DMS79 (cell line): ENCODE measurements at regions not wholly inside any gene's neighbourhood (a gene's known extent, or its start where the extent isn't known, plus 50 kb on each side); places are given as distances from the start of the nearest gene placed in this dataset.

Experiments
- DNase-seq: peaks from one replicate; lab custom pipeline; 2025; lab: John Stamatoyannopoulos, UW

DNA sequence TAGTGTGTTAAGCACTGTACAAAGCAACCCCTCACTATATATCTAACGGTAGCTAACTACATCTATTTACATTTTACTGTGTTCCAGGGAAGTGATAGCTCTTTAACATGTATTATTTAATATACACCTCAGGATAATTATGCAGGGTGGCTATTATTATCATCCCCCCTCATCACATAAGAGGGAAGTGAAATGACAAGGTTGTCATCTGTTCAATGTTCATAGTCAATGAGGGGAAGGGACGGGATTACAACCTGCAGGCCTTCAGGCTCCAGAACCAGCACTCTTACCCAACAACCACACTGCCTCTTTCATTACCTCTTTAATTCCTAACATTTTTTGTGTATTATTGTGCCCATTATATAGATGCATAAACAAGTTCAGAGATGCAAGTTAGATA is 238.7 kb upstream of the ANO3 start:
- DNase-seq = no peak

DNA sequence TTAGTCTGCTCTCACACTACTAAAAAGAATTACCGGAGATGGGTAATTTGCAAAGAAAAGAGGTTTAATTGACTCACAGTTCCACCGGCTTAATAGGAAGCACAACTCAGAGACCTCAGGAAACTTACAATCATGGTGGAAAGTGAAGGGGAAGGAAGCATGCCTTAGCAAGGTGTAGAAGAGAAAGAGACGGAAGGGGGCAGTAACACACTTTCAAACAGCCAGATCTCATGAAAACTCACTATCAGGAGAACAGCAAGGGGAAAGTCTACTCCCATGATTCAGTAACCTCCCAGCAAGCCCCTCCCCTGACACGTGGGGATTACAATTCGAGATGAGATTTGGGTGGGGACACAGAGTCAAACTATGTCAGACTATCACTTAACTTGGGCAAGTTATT is 236.6 kb upstream of the ANO3 start:
- DNase-seq = no peak

DNA sequence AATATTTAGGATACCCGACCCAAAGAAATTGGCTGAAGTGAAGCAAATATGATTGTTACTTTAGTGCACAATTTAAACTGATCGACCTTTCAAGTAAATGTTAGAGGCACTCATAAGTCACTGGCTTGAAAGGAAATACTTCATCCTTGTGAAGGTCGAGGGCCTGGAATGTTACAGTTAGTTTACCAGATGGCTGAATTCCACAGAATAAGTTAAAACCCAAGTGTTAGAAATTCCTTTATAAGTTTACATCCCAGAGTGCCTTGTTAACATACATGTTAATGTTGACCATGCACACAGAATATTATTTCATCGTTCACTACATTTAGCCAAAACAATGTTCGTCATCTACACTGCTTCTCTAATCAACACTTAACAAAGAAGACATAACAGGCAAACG is 235.5 kb upstream of the ANO3 start:
- no peak for DNase-seq

DNA sequence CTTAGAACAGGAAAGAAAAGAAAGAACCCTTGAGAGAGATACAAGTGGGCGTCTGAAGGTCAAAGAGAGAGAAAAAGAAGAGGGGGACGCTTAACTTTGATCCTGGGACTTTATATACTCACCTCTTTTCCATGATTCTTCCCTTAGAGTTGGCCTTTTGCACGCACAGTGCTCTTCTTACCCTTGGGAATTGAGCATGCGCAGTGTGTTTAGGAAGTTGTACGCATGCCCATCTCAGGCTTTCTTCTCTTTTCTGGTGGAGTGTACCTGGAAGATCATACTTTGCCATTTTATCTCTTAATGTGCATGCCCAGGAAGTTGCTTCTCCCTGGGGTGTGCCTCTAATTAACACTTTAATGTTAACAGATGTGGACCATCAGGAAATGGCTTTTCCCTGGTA is 229.6 kb upstream of the ANO3 start:
- DNase-seq = no peak

DNA sequence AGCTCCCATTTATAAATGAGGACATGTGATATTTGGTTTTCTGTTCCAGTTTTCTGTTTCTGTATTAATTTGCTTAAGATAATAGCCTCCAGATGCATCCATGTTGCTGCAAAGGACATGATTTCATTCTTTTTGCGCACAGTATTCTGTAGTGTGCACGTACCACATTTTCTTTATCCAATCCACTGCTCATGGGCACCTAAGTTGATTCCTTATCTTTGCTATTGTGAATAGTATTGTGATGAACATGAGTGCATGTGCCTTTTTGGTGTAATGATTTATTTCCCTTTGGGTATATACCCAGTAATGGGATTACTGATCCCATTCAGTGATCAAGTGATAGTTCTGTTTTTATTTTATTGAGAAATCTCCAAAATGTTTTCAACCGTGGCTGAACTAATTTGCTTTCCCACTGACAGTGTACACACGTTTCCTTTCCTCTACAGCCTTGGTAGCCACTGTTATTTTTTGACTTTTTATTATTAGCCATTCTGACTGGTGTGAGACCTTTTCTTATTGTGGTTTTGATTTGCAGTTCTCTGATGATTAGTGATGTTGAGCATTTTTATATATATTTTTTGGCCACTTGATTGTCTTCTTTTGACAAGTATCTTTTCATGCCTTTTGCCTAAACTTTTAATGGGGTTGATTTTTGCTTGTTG is 226.0 kb upstream of the ANO3 start:
- no peak for DNase-seq

DNA sequence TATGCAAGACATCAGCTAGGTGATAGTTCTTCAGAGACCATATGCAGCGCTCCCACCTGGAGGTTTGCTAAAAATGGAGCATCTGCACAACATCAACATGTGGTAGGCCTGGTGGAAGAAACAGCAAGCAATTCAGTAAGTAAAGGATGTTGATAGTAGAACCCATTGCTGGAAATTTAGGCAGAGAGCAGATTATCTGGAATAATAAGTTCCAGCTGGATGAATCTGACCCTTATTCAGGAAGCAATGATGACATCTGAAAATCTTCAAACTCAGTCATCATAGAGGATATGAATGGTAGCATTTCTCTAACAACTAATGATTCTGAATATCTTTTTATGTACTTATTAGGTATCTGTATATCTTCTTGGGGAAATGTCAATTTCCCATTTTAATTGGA is 225.2 kb upstream of the ANO3 start:
- DNase-seq = no peak

DNA sequence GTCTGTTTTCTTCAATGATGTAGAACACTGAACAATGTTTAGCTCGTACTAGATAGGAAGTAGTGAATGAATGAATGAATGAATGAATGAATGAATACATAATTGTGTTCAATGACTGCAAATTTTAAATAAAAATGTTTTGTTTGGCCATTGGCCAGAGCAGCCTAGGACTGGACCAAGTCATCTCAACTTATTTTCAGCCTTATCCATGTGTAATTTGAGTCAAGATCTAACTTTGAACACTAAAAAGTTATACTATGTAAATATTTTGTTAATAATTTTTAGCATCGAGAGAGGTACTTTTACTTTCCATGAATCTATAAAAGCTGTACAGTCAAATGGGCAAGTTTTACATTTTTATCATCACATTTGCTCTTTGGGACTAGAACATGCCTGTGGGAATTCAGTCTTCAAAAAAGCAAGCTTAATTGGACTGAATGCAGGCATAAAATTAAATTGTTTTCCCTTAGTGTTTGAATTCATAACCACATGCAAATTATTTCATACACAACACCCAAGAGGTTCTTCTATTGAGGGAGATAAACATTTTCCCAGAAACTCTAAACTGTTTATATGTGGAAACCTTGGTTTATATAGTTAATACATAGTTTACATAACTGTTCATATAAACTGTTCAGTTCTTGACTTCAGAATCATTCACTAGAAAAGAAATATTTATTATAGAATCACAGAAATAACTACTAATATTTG is 222.1 kb upstream of the ANO3 start:
- DNase-seq = no peak

DNA sequence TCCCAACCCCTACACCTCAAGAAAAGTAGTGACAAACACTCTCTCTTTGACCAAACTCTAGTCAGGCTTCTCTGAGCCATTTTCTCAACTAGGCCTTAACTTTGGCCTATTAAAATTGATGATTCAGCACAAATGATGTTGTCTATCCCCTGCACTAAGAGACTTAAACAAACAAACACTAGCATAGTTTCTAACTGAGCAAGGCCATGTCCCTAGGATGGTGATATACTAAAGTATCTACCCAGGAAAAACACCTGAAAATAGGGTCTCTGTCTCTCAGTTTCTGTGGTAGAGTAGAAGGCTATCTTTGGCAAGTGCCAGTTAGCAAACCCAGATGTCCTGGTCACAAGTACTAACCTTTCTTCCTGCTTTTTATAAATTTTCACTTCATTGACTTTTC is 219.7 kb upstream of the ANO3 start:
- no peak for DNase-seq

DNA sequence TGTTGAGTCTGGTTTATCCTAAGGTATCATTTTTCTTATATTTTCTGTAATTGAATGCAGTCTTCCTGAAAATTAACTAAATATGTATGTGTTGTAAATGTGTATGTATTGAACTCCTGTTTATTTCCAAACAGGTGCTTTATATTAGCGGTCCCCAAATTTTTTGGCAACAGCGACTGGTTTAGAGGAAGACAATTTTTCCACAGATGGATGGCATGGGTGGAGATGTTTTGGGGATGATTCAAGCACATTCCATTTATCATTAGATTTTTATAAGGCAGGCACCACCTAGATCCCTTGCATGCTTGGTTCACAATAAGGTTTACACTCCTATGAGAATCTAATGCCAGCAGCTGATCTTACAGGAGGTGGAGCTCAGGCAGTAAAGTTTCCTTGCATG is 210.5 kb upstream of the ANO3 start:
- DNase-seq = no peak

DNA sequence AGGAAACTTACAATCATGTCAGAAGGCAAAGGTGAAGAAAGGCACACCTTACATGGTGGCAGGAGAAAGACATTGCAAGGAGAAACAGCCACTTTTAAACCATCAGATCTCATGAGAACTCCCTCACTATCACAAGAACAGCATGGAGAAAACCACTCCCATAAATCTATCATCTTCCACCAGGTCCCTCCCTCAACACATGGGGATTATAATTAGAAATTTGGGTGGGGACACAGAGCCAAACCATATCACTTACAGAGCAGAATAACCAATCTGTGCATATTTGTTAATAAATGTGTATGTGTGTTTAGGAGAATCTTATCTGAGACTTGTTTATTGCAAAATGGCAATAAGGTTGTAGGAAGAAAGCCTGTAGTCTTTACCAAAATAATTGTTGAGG is 205.2 kb upstream of the ANO3 start:
- DNase-seq = no peak

DNA sequence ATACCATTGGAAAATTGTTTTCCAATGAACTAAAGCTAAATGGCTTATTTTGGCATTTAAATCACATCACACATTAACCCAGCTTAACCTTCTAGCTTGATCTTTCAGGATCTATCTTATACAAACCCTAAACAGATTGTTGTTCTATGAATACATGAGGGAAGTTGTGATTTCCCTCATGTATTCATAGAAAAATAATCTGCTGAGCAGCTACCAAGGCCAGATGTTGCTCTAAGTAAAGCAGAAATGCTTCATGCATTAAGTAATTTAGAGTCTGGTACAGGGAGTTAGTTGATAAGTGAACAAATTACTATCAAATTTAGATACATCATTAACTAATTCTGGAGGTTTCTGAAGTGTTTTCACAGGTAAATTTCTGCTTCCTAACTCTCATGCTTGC is 204.6 kb upstream of the ANO3 start:
- no peak for DNase-seq

DNA sequence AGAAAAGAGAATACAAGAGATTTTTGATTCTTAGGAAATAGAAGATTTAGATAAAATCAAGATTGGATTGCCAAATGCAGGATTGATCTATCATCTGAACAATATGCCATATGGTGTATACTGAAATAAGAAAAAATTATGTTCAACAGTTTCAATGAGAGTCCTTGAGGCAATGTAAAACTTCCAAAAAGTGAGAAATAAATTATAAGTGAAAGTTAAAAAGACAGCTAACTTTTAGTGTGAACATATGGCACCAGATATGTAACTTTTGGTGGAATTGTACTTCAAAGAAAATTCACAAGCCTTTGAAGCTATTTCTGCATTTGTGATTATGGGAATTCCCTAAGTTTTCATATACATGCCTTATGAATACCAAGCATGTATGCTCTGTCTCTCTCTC is 200.5 kb upstream of the ANO3 start:
- no peak for DNase-seq

DNA sequence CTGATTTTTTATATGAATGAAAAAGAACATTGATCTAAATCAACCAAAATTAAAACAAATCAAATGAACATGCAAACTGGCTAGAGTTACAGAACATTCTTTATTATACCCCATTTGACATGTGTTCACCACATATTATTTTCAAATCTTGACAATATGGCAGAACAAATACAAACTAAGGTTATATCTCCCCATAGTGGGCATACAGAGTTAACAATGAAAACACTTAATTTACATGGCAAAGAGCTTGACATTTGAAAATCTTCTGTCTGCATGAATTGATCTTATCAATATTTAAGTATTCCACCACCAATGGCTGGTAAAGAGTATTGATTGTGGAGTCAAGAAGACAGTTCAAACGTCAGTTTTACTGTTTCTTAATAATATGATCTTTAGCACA is 197.9 kb upstream of the ANO3 start:
- no peak for DNase-seq

DNA sequence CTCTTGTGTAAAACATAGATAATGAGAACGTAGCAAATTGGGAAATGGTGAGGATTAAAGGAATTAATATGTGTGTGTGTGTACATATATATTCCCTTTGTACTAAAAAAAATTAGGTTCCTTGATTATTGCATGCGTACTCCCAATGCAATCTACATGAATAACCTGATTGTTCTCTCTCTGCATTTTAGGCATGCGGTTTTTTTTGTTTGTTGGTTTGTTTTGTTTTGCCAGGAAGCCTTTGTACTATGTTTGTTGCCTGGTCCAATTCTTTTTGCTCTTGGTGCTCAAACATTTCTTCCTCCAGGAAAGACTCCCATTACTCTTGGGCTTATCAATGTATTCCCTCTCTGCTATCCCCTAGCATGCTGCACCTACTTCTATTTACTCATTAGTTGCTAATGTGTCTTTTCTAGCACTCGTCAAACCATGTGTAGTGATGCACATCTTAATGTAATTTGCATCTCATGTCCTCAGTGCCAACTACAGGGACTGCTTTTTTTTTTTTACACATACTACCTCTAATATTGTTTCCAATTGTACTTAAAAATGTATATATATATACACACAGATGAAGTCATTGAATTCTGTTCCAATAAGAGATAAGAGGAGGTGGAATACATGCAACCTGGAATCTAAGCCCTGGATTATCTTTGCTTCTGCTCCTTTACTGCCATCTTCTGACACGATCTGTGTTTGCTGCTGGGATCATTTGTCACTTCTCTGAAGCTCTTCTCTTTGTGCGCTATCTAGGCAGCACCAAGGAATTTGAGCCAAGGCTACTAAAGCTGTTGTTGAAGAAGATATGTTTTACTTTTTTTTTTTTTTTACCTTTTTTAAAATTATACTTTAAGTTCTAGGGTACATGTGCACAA is 197.2 kb upstream of the ANO3 start:
- DNase-seq = no peak

DNA sequence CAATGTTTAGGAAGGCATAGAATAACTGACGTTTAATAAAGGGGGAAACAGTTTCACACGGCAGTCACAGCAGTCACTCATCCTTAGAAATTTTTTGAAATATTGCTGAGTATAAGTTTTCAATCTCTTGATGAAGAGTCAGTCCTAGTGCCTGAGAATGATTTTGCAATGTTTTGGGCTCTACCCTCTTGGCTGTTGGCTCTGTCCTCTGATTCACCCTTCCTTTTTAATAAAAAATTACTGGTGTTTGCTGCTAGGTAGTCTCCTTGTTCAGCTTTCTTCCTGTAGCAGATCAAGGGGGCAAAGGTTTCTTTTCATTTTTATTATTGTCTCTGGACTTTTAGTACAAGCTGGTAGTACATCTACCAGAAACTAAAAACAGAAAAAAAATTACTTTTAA is 194.3 kb upstream of the ANO3 start:
- no peak for DNase-seq

DNA sequence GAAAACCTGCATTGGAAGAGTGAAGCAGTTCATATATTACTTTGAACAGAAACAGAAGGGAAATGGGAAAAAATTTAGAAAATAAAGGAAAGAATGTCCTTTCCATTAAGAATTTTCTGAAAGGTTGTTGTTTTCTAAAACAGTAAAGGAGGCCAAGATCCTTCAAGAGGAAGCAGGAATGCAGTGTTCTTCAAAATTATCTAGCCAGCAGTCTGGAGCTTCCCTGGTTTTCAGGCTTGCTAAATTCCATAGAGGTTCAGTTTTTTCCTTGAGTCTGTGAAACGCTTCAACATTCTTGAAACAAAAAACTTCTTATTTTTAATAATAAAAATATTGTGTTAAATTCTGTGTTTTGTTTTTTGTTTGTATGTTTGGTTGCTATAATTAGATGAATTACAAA is 189.0 kb upstream of the ANO3 start:
- no peak for DNase-seq

DNA sequence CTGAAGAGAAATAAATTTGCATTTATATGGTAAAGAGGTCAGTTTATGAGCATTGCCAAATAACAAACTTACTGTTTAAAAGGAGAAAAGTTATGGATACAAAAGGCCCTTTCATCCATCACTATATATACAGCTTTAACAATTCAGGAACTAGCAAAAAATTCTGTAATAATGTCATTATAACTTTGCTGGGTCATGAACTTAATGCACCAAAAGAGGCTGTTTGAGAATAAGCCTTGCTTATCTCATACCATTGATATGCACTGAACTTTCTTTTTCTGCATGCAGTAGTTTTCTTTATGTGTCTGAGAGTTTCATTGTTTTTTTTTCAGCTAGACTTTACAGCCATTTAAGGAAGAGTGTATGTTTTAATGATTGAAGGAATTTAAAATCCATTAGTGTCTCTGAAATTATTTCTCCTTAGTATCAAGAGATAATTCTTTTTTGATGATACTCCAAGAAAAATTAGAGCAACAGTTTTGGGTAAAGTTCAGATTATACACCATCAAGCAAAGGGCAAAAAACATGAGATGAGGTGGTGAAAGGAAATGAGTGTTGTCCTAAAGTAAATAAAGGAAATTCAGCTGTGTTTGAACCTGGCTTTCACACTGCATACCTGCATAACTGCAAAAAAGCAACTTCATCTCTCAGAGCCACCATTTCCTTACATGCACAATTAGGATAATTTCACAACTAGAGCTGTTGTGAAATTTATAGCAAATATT is 188.2 kb upstream of the ANO3 start:
- DNase-seq = no peak

DNA sequence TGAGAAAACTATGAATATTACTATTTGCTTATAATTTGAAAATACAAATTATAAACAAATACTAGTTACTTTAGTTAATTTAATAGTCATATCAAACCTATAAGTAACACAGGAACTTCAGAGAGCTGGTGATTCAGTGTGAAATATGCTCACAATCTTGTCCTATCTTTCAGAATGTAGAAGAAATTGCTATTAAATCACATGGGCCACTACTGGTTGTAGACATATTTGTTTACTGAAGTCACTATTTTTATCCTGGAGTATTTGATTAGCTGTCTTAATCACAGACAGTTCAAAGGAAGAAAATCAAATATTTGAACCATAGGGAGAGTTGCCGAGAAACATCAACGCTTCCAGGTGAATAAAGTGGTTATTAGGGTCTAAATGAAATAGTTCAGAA is 187.6 kb upstream of the ANO3 start:
- no peak for DNase-seq

DNA sequence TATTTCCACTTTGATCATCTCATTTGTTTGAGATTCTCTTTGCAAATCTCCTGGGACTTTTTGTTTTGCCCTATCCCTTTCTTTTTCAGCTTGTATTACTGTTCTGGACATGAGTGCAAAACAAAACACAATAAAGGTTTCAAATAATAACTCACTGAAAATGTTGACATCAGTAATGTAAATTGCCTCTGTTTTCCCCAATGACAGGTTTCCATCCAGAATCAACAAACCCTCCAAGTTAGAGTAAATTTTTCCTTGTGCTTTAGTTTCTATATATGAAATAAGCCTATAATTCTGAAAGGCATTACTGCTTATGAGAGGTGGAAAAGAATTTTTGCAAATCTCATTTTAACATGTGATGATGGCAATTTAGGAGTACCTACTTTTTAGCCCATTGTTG is 187.0 kb upstream of the ANO3 start:
- no peak for DNase-seq

DNA sequence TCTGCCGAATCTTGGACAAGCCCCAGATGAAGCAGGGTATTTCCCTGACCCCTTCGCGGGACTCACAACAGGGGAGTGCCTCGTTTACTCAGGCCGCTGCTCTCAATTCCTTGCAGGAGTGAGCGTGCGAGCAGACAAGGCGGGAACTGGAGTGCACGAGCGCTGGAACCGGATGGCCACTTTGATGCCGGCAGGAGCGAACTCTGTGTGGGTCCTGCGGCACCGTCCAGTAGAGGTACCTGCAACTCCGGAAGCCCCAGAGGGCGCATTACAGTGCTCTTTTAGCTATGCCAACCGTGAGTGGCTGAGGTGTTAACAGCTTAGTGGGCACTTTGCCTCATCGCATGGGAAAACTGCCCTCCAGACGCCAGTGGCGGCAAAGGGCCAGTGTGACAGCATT is 182.3 kb upstream of the ANO3 start:
- DNase-seq = no peak

DNA sequence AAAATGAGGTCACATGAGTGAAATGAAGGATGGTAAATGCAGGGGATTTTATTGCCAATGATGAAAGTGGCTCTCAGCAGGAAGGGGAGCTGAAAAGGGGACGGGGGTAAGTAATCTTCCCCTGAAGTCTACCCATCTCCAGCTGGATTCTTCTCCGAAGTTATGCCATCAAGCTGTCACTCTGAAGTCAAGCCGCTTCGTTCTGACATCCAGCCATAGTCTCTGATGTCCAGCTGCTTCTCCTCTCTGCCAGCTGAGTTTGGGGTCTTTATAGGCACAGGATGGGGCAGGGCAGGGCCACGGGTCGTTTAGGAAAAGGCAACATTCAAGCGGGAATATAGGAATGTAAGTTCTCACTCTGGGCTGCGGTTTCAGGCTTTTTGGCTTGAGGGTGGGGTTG is 181.9 kb upstream of the ANO3 start:
- DNase-seq = no peak

DNA sequence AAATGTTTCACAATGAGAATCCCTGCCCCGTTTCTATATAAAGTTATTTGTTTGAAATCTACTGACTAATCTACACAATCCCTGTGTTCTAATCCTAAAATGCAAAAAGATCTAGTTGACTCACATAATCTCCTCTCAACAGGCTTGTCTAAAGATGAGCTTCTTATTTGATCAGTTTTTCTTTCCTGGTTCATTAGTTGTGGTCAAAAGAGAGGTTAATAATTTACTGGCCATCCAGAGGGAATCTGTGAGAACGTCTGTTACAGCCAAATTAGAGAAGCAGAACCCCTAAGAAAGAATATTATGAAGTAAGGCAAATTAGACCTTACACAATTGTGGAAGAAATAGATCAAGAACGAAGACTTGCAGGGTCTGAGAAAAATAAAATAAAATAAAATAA is 173.7 kb upstream of the ANO3 start:
- no peak for DNase-seq

DNA sequence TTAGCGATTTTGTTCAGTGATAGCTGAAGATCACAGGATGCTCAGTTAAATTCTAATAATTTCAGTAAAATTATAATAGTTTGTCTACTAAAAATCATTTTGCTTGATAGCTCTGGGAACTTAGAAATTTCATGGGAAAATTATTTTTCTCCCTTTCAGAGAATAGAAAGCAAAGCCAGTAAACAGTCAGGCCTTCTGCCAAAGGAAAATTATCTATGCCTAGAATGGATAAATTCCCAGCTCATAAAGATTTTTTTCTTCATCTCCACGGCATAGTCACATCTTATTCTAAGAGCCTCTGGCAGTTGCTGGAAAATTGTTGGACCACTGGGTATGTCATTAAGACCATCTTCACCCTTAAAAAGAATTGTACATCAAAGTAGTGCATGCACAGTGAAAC is 169.6 kb upstream of the ANO3 start:
- no peak for DNase-seq
